OCI-LY7 (cell line): ENCODE measurements at regions not wholly inside any gene's neighbourhood (a gene's known extent, or its start where the extent isn't known, plus 50 kb on each side); places are given as distances from the start of the nearest gene placed in this dataset.

ENCODE experiments used
- EZH2phosphoT487 ChIP-seq: fragments of 200-600 bp; sonication (generic); IDR thresholded peaks from 2 replicates; pipeline ENCODE4 v1.6.1; 2018; ENCODE audit warnings: low read depth, borderline replicate concordance, mild to moderate bottlenecking, mixed run types, antibody characterized with exemption, low read length, moderate library complexity, mixed read lengths
- TF ChIP-seq, protein P1 (sequence below): fragments of 200-600 bp; sonication (generic); conservative IDR thresholded peaks from 2 replicates; pipeline ENCODE4 v1.5.1; 2014; ENCODE audit warnings: mild to moderate bottlenecking, antibody characterized with exemption, low read length, moderate library complexity, mixed read lengths

- TF ChIP-seq, protein P1, sequence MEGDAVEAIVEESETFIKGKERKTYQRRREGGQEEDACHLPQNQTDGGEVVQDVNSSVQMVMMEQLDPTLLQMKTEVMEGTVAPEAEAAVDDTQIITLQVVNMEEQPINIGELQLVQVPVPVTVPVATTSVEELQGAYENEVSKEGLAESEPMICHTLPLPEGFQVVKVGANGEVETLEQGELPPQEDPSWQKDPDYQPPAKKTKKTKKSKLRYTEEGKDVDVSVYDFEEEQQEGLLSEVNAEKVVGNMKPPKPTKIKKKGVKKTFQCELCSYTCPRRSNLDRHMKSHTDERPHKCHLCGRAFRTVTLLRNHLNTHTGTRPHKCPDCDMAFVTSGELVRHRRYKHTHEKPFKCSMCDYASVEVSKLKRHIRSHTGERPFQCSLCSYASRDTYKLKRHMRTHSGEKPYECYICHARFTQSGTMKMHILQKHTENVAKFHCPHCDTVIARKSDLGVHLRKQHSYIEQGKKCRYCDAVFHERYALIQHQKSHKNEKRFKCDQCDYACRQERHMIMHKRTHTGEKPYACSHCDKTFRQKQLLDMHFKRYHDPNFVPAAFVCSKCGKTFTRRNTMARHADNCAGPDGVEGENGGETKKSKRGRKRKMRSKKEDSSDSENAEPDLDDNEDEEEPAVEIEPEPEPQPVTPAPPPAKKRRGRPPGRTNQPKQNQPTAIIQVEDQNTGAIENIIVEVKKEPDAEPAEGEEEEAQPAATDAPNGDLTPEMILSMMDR, result no peak
- TF ChIP-seq EZH2phosphoT487, result no peak
These were observed 836.6 kb upstream of the SOX9 start for GRCh38 chr17:71284032-71284755.
